Adrenal gland (tissue), 9 donors: ENCODE measurements at regions not wholly inside any gene's neighbourhood (a gene's known extent, or its start where the extent isn't known, plus 50 kb on each side); places are given as distances from the start of the nearest gene placed in this dataset.

Experiments used
- DNase-seq, 7 donors: peaks; one replicate each; pipeline ENCODE4 v3.0.0-alpha.2; 2019 to 2020
- H3K27ac ChIP-seq, 5 donors: fragments of 200-600 bp; sonication (generic) in 4 of 5; 1 replicate in 3 of 5; 2 replicates in 2 of 5; pipeline versions ENCODE4 v1.5.1 to v1.8.0; 2016 to 2020; ENCODE audit warnings: mild to moderate bottlenecking in 1 of 5
- H3K27me3 ChIP-seq: fragments of 200-600 bp; 2 replicates; pipeline ENCODE4 v1.8.0; 2021
- H3K36me3 ChIP-seq, 2 donors: fragments of 200-600 bp; replicated peaks in 1 of 2; 1 replicate in 1 of 2; 2 replicates in 1 of 2; pipeline versions ENCODE4 v1.5.1 to v1.8.0; 2018 to 2022
- H3K4me1 ChIP-seq, 2 donors: fragments of 200-600 bp; replicated peaks in 1 of 2; 1 replicate in 1 of 2; 2 replicates in 1 of 2; pipeline versions ENCODE4 v1.5.1 to v1.8.0; 2018 to 2021
- H3K4me3 ChIP-seq, 4 donors: fragments of 200-600 bp; sonication (generic) in 3 of 4; one replicate each; pipeline ENCODE4 v1.5.1; 2016 to 2018
- H3K9me3 ChIP-seq, 3 donors: fragments of 200-600 bp; sonication (generic) in 1 of 3; replicated peaks in 1 of 3; 1 replicate in 2 of 3; 2 replicates in 1 of 3; pipeline versions ENCODE4 v1.5.1 to v1.8.0; 2016 to 2021
- POLR2A ChIP-seq, 2 donors: fragments of 450-650 bp; IDR thresholded peaks; one replicate each; pipeline ENCODE4 v1.6.1; 2017; ENCODE audit warnings: antibody characterized with exemption in 2 of 2, mild to moderate bottlenecking in 2 of 2, moderate library complexity in 1 of 2
- WGBS, 4 donors: extraction: QIAGEN DNeasy Blood & Tissue Kit in 2 of 4; methylation state at CpG; one replicate each; pipeline versions ENCODE4 v1.1.5 to v1.1.7; 2013 to 2017; 5-methylcytosine and 5-hydroxymethylcytosine counted together
- intact Hi-C, 2 donors: fragments of 100-400 bp; cut with DNase I; formaldehyde crosslinking; loops; one replicate each; pipeline versions ENCODE4 v1.14.1 to v1.15.0; 2022 to 2023
- TF ChIP-seq, protein P1 (sequence below), 6 experiments: fragments of 450-650 bp in 4 of 6; fragments of 200-600 bp in 2 of 6; sonication (generic) in 1 of 6; IDR thresholded peaks; 1 replicate in 5 of 6; 2 replicates in 1 of 6; pipeline versions ENCODE4 v1.5.1 to v1.8.0; 2016 to 2021; ENCODE audit warnings: antibody characterized with exemption in 6 of 6, mild to moderate bottlenecking in 2 of 6, moderate library complexity in 1 of 6
- donor health status: healthy with polysubstance abuse.
- donor health status: Bipolar disorder and iron deficiency.
- donor health status: DM: yes; HTN: yes; CAD: no.
- donor health status: DM: no; HTN: no; CAD: no.
- donor health status: DM: no; HTN: no; CAD: no.

DNA sequence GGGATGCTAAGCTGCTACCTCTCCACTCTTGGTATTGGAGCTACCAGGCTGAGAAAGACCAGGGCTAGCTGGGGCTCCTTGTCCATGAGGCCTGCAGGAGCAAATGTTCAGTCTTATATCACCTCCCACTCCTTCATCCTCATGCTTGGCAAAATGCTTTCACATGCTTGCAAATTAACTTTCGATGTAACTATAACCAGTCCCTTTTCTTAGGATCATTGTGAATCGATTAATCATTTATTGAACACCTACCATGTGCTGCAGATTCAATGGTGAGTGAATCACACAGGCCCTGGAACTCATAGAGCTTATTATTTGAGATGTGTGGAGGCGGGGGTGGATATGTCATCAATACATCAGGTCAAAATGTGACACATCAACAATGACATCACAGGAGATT lies 138.6 kb downstream of the EMX2 start:
- 78 to 83% (median 82%) methylated on average over 3 of the region's 3 CpGs for WGBS, 4 donors
- Histone ChIP-seq H3K27ac (no peak overlapping the region), H3K27me3 (no peaks in the 10 kb centered on the region), H3K9me3 (no peaks in the 10 kb centered on the region), H3K4me3 (no peak overlapping the region), H3K36me3 (no peaks in the 10 kb centered on the region), H3K4me1 (no peaks in the 10 kb centered on the region)
- TF ChIP-seq POLR2A (IDR thresholded peaks at IDR 0.05): no peak
- TF ChIP-seq, protein P1, sequence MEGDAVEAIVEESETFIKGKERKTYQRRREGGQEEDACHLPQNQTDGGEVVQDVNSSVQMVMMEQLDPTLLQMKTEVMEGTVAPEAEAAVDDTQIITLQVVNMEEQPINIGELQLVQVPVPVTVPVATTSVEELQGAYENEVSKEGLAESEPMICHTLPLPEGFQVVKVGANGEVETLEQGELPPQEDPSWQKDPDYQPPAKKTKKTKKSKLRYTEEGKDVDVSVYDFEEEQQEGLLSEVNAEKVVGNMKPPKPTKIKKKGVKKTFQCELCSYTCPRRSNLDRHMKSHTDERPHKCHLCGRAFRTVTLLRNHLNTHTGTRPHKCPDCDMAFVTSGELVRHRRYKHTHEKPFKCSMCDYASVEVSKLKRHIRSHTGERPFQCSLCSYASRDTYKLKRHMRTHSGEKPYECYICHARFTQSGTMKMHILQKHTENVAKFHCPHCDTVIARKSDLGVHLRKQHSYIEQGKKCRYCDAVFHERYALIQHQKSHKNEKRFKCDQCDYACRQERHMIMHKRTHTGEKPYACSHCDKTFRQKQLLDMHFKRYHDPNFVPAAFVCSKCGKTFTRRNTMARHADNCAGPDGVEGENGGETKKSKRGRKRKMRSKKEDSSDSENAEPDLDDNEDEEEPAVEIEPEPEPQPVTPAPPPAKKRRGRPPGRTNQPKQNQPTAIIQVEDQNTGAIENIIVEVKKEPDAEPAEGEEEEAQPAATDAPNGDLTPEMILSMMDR (IDR thresholded peaks at IDR 0.05): no peak
- intact Hi-C loops: no loop called here
- no peak for DNase-seq

DNA sequence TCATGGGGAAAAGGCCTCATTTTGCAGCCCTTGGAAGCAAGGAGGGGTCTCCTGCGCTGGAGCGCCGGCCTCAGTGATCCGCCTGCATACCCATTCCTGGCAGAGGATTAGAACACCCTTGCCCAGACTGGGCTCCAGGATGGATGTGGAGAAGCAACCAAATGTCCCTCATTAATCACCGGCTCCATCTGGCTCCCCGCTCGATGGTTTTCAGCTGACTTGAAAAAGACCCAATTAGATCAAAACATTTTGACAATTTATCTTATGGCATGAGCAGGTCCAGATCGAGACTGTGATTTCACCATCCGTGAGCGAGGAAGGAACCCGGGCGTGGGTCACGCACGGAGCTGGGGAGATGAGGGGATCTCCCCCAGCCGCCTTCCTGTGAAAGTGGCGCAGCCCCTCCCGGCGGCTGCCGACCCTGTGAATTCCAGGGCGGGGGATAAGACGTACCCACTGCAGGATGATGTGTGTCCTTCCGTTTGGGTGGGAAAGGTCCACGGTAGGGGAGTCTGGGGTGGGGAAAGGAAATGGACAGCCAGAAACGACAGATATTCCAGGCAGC lies 141.6 kb downstream of the EMX2 start:
- Histone ChIP-seq H3K27me3 (no peaks in the 10 kb centered on the region), H3K4me3 (no peak overlapping the region), H3K36me3 (no peaks in the 10 kb centered on the region), H3K4me1 (no peaks in the 10 kb centered on the region), H3K27ac (no peak overlapping the region), H3K9me3 (no peaks in the 10 kb centered on the region)
- 61 to 71% (median 63%) methylated on average over 21 to 24 of the region's 24 CpGs for WGBS, 4 donors
- intact Hi-C loops: no loop called here
- no peak for DNase-seq
- TF ChIP-seq POLR2A (IDR thresholded peaks at IDR 0.05): no peak
- TF ChIP-seq, protein P1 (IDR thresholded peaks at IDR 0.05): no peak

DNA sequence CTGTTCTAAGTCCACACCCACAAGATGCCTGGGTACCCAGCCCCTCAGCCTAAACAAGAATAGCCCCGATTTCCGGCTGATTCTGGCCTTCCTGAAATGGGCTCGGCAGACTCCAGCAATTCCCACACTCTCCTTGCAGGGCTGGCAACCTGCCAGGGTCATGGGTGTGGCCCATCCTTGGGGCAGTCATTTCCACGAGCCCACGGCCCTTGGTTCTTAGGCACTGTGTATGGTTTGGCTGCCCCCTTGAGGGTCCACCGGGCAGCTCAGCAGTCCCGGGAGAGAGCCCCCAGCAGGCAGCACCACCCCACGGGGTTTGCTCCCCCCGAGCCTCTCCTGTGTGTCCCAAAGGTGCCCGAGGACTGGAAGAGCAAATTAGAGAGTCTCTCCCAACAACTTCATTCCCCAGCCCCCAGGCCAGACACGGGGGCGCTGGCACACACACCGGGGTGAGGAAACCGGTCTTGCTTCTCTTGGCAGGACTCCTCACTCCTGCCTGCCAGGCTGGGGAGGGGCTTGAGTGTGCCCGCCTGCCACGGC lies 142.2 kb downstream of the EMX2 start:
- H3K27ac ChIP-seq: no peak overlapping the region
- DNase-seq: peak in 2 of 7 donors; percentile 24 to 37

DNA sequence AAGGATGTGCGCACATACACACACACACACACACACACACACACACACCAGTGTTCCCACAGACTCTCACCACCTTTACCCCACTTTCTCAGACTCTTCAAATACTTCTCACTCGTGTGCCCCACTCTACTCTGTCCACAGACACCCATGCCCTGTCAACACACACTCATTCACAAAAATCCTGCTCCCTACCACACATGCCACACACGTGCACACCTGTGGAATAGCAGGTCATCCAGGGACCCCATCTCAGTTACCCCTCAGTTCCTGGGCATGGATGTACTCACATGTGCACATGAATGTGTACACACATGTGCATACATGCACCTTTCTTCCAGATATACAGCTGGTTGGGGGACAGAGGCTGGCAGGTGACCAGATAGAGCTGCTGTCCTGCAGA lies 142.9 kb downstream of the EMX2 start:
- intact Hi-C loops: no loop called here
- no peaks in the 10 kb centered on the region for H3K27me3 ChIP-seq
- TF ChIP-seq POLR2A (IDR thresholded peaks at IDR 0.05): no peak
- TF ChIP-seq, protein P1 (IDR thresholded peaks at IDR 0.05): no peak
- H3K4me3 ChIP-seq: no peak overlapping the region
- H3K36me3 ChIP-seq: no peaks in the 10 kb centered on the region
- H3K4me1 ChIP-seq: no peaks in the 10 kb centered on the region
- H3K9me3 ChIP-seq: no peaks in the 10 kb centered on the region
- 66 to 73% (median 68%) methylated on average over 3 of the region's 3 CpGs for WGBS, 4 donors
- DNase-seq: no peak
- no peak overlapping the region for H3K27ac ChIP-seq

More for the DNA sequence above, 142.2 kb downstream of the EMX2 start:
- H3K36me3 ChIP-seq: no peaks in the 10 kb centered on the region
- H3K4me3 ChIP-seq: no peak overlapping the region
- no peaks in the 10 kb centered on the region for H3K9me3 ChIP-seq
- H3K27me3 ChIP-seq: no peaks in the 10 kb centered on the region
- intact Hi-C loops: no loop called here
- TF ChIP-seq, protein P1 (IDR thresholded peaks at IDR 0.05): no peak
- TF ChIP-seq POLR2A (IDR thresholded peaks at IDR 0.05): no peak
- H3K4me1 ChIP-seq: no peaks in the 10 kb centered on the region
- 28 to 40% (median 33%) methylated on average over 1 to 16 of the region's 16 CpGs for WGBS, 4 donors
